HG02798 (cell line): ENCODE measurements at regions not wholly inside any gene's neighbourhood (a gene's known extent, or its start where the extent isn't known, plus 50 kb on each side); places are given as distances from the start of the nearest gene placed in this dataset.
"Not testable (repeated sequence)": the region's sequence is repeated elsewhere in the genome, so short reads cannot be mapped to it uniquely, and the experiment has no call there.

ENCODE experiments used
- ATAC-seq: cut with Tn5 transposase; IDR thresholded peaks from one replicate; pipeline ENCODE4 v1.9.1; 2021; ENCODE audit warnings: mild to moderate bottlenecking; ENCODE audit not compliant: unreplicated experiment, poor library complexity

- no peak for ATAC-seq
Observed at GRCh38 chr16:66250686-66251431, 115.6 kb upstream of the CDH5 start.

- ATAC-seq = no peak
Observed at GRCh38 chr16:66247516-66248481, 118.7 kb upstream of the CDH5 start.

- no peak for ATAC-seq
Observed at GRCh38 chr16:66245868-66246267, 120.6 kb upstream of the CDH5 start.

DNA sequence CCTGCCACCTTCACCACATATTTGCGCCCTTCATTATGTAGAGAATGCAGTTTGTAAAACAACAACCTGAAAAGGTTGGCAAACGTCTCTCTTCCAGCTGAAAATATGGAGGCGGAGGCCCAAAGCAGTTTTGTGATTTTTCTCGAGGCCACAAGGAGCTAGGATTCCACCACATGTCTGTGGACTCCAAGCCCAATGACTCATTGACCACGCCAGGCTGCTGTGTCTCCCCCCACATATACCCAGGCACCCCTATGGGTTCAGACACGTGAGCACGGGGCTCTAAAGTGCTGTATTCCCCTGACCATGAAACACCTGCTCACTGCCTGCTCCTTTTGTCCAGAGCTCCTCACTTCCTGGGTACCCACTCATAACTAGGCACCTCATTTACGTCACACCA, 121.4 kb upstream of the CDH5 start:
- ATAC-seq = no peak

DNA sequence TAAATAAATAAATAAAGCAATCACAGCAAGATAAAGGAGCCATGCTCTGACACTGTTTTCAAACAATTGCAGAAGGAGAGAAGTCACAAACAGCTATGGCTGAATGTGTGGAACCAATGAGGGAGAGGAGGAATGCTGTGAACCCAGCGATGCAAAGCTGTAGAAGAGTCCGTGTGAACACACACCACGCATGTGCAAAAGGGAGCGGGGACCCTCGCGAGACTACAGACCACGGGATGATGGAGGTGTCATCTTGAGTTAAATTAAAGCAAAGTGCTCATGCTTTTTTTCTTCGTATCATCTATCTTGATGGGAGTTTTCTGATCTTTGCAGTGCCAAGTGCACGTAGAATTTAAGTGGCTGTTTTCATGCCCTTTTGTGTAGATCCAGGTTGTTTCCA, 123.8 kb upstream of the CDH5 start:
- ATAC-seq = no peak

DNA sequence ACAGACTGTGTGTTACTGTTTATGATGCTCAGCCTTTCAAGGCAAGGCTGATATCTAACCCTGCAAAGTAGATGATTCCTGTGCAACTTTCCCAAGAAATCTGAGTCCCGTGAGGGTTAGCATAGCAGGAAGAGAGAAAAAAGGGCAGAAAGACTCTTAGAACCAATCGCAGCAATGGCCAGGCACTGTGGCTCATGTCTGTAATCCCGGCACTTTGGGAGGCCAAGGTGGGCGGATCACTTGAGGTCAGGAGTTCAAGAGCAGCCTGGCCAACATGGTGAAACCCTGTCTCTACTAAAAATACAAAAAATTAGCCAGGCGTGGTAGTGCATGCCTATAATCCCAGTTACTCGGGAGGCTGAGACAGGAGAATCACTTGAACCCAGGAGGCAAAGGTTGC, 124.3 kb upstream of the CDH5 start:
- not testable (repeated sequence) for ATAC-seq

GRCh38 chr16:66240631-66241395, 125.7 kb upstream of the CDH5 start:
- no peak for ATAC-seq

DNA sequence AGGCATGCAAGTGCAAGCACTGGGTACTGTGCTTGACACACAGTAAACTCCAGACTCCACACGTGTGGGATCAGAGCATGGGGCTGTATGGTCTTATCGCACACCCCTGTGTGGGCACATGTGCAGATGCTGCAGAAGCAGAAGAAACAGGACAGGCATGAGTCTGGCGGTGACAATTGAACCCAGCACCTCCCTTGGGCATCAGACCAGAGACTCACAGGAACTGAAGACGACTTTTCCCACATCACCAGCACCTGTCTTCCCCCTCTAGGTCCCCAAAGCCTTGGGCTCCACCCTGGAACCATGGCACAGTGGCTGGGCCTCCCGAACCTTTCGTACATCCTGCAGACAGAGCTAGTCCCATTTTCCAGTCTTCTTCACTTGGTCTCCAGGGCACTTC, 126.4 kb upstream of the CDH5 start:
- no peak for ATAC-seq

DNA sequence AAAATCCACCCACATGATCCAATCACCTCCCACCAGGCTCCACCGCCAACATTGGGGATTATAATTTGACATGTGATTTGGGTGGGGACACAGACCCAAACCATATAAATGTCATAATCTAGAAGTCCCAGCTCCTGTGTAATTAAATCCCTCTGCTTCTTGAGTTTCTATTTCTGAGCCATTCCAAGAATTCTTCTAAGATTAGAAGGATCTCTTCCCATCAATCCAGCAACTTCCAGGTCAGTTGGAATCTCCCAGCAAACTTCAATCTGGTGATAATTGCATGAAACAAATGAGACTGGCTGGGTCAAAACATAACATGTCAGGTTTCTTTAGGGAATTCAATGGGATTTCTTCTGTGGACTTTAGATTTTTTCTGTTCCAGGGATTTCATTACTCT, 127.8 kb upstream of the CDH5 start:
- ATAC-seq = no peak

GRCh38 chr16:66236301-66236700, 130.2 kb upstream of the CDH5 start:
- no peak for ATAC-seq

DNA sequence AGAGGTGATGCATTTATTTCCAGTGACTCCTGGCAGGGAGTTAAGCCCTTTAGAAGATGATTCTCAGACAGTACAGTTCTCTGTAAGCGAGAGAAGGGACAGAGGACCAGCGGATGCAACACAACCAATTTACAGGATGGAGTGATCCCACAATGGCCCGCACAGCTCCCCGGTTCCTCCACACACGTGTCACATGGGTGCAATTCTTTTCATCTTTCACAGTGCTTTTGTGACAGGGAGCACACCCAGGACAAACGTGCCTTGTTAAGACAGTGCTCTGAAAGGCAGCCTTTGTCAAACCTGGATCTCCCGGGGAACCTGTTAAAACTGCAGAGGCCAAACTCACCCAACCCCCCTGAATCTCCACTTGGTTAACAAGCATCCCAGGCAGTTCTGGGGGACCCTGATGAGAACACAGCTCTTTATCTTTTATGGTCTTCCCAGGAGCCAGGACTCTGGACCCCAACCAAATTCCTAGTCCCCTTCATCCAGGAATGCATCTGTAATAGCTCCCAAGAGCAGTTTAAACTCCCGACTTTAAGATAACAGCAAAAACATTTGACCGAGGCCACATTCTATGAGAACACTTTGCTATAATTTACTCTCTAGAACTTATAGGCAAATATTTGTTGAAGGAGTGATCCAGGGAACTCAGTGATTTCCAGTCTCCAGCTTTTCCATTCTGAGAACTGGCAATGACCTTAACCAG, 134.9 kb upstream of the CDH5 start:
- no peak for ATAC-seq

DNA sequence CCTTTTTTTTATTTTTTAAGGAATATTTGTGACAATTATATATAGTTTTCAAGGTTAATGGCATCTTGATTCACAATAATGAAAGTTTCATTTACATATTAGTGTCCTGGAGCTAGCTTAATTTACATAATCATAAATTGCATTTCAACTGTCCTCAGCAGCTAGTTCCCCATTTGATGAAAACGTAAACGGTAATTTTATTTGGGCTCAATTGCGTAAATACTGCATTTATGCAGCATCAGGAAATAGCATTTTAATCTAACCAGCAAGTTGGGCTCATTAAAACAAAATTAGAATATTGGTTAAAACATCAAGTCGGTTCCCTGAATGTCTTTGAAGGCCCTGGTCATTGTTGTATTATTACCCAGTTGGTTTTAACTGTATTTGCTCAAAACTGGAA, 136.8 kb upstream of the CDH5 start:
- ATAC-seq = no peak

DNA sequence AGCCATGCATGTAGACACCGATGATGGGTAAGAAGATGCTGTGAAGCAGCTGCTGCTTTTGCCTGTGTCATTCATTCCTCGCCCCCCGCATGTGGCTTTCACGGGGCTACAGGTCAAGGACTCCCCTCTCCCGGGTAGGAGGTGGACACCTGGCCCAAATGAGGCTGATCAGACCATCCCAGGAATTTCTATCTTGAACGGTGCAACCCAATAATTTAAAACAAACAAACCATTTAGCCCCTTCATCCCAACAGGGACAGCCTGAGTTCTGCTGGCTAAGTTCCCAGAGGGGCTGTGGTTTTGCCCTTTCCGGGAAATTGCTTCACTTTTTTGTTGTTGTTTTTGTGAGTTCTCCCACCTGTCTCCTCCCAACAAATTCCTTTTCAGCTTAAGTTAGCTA, 137.7 kb upstream of the CDH5 start:
- no peak for ATAC-seq

DNA sequence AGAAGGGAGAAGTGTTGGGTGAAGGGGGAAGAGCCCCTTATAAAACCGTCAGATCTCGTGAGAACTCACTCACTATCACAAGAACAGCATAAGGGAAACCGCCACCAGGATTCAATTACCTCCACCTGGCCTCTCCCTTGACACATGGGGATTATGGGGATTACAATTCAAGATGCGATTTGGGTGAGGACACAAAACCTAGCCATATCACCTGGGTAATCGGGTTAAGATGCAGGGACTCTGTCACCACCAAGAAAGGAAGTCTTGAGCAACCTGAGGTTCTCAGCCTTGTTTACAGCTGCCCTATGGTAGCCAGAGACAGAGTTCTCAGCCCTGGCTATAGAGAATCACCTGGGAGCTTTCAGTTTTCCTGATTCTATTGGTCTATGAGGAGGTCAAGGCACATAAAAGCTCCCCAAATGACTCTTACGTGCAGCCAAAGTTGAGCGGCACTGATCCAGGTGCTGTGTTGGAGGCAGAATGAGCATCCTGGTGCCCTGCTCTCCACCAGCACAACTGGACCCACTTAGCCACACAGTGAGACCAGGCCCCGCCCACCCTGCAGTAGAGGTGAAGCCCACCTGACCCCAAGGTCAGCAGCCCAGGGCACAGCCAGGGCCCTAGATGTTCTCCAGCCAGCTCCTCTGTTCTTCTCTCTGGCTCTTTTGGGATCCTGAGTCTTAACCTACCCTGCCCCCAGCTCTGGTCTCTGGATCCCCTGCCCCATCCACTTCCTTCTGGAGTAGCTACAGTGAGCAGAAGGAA, 138.5 kb upstream of the CDH5 start:
- ATAC-seq = no peak

DNA sequence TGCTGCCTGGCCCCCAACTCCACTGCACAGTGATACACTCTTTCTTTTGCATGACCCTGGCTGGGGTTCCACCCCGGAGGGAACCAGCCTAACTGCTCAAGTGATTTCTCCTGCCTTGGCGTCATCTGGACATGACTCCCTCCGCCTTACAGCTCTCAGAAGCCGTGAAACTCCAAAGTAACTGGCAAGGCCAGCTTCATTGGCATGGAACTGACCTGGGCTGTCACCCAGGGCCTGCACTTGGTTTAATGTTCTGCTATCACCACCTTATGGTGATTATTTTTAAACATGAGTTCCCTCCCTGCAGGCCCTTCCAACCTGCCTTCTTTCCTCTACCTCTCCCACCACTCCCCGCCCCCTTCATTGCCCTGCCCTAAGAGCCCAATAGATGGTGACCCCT, 139.7 kb upstream of the CDH5 start:
- ATAC-seq = no peak

- no peak for ATAC-seq
Observed at GRCh38 chr16:66225696-66226095, 140.8 kb upstream of the CDH5 start.

- no peak for ATAC-seq
Observed at GRCh38 chr16:66224626-66225025, 141.9 kb upstream of the CDH5 start.

- no peak for ATAC-seq
Observed at GRCh38 chr16:66224186-66224585, 142.3 kb upstream of the CDH5 start.

- no peak for ATAC-seq
Observed at GRCh38 chr16:66223176-66223780, 143.2 kb upstream of the CDH5 start.
